ENCODE measurements at regions not wholly inside any gene's neighbourhood (a gene's known extent, or its start where the extent isn't known, plus 50 kb on each side); places are given as distances from the start of the nearest gene placed in this dataset.

GRCh38 chr20:4483486-4483885 is 202.8 kb upstream of the PRNP start:
- ChIA-PET SMC1A (ENCODE audit: uncharacterized antibody, unreplicated experiment) (interaction anchor here (1.1 kb wide), 1 partner anchor 11 kb away, joined by 4 read pairs; no protein-coding TSS in a partner anchor), POLR2A (no interaction called here), CTCF (no interaction called here), RAD21 (ENCODE audit: unreplicated experiment) (no interaction called here)
- no peak for FAIRE-seq
- no peak for DNase-seq (ENCODE audit: low read depth, low spot score)
- intact Hi-C loops (cut with micrococcal nuclease; ENCODE audit: unreplicated experiment): no loop called here
- no peaks in the 10 kb centered on the region for H3K4me1 ChIP-seq (ENCODE audit: control insufficient read depth, insufficient read depth, low read length)
- 0% methylated on average over 2 of the region's 2 CpGs for WGBS (ENCODE audit: insufficient coverage, insufficient replicate concordance, low lambda C conversion rate, missing lambda C conversion rate)
- no peak for ATAC-seq
- BruUV-seq (replicated peaks): no TSS peak
- H3K27ac ChIP-seq (ENCODE audit: control insufficient read depth, insufficient read depth): no peak overlapping the region
- H3K27me3 ChIP-seq (replicated peaks in 1 of 2; ENCODE audit: control insufficient read depth in 2 of 2, insufficient read depth in 2 of 2, low read length in 1 of 2): peaks cover 0 to 2% of the 10 kb centered on the region in 2 experiments; a peak in 1 of 4 replicates
- H3K4me2 ChIP-seq (ENCODE audit: control insufficient read depth, insufficient read depth): no peak overlapping the region
- no peaks in the 10 kb centered on the region for H3K79me2 ChIP-seq (ENCODE audit: control insufficient read depth, insufficient read depth, low read length)
- no peak overlapping the region for H2AFZ ChIP-seq (ENCODE audit: control insufficient read depth, low read depth, low read length)
- H4K20me1 ChIP-seq (ENCODE audit: control insufficient read depth, insufficient read depth): no peaks in the 10 kb centered on the region
- H3K9me3 ChIP-seq (replicated peaks; ENCODE audit: control insufficient read depth, insufficient read depth, low read length): no peaks in the 10 kb centered on the region
- no peak overlapping the region for H3K4me3 ChIP-seq
- no peak overlapping the region for H3K9ac ChIP-seq (ENCODE audit: control insufficient read depth, insufficient read depth, low read length)
- H3K36me3 ChIP-seq (ENCODE audit: control insufficient read depth in 2 of 2, insufficient read depth in 2 of 2, low read length in 1 of 2): no peaks in the 10 kb centered on the region
- in situ Hi-C loops (cut with MboI): no loop called here
- no peak for TF ChIP-seq POLR2A (IDR thresholded peaks at IDR 0.05; ENCODE audit: low read depth, low read length)
- TF ChIP-seq E4F1 (IDR thresholded peaks at IDR 0.05; ENCODE audit: borderline replicate concordance, partially characterized antibody): no peak
- TF ChIP-seq PRDM15 (CRISPR knock-in tag; IDR thresholded peaks at IDR 0.05): no peak
- no peak for TF ChIP-seq EED (IDR thresholded peaks at IDR 0.05; ENCODE audit: low read depth)
- no peak for TF ChIP-seq HSF1 (IDR thresholded peaks at IDR 0.05; ENCODE audit: low read depth, low read length)
- TF ChIP-seq JUND (IDR thresholded peaks at IDR 0.05; ENCODE audit: low read depth, low read length): no peak
- no peak for TF ChIP-seq CHD4 (IDR thresholded peaks at IDR 0.05)
- no peak for TF ChIP-seq KAT2A (conservative IDR thresholded peaks at IDR 0.05; ENCODE audit: control insufficient read depth, low read depth, low read length)
- TF ChIP-seq BCL11A (IDR thresholded peaks at IDR 0.05; ENCODE audit: low read depth, low read length): no peak
- TF ChIP-seq RFX5 (IDR thresholded peaks at IDR 0.05; ENCODE audit: low read depth, low read length): no peak
- TF ChIP-seq SPI1 (IDR thresholded peaks at IDR 0.05; ENCODE audit: borderline replicate concordance, insufficient read depth, low read depth, low read length): no peak
- no peak for TF ChIP-seq NFIC (IDR thresholded peaks at IDR 0.05; ENCODE audit: low read depth, low read length)
- no peak for TF ChIP-seq IRF4 (IDR thresholded peaks at IDR 0.05; ENCODE audit: low read depth, low read length)
- TF ChIP-seq USF1 (IDR thresholded peaks at IDR 0.05; ENCODE audit: borderline replicate concordance, extremely low read length, insufficient read depth, low read depth, low read length): no peak
- no peak for TF ChIP-seq EGR1 (IDR thresholded peaks at IDR 0.05; ENCODE audit: borderline replicate concordance in 1 of 2, low read depth in 2 of 2, low read length in 2 of 2)
- no peak for TF ChIP-seq SRF (IDR thresholded peaks at IDR 0.05; ENCODE audit: low read depth in 2 of 2, low read length in 2 of 2)
- TF ChIP-seq CREM (IDR thresholded peaks at IDR 0.05; ENCODE audit: low read depth): no peak

Measured in GM12878 (cell line).